Effector memory CD8-positive, alpha-beta T cell (primary cell): ENCODE measurements at regions not wholly inside any gene's neighbourhood (a gene's known extent, or its start where the extent isn't known, plus 50 kb on each side); places are given as distances from the start of the nearest gene placed in this dataset.
"Not testable (repeated sequence)": the region's sequence is repeated elsewhere in the genome, so short reads cannot be mapped to it uniquely, and the experiment has no call there.

Experiments
- ATAC-seq: fragments of 150-1000 bp; cut with Tn5 transposase; replicated peaks from 2 replicates; pipeline ENCODE4 v1.10.0; 2021; ENCODE audit warnings: mild to moderate bottlenecking, moderate library complexity
- DNase-seq, 3 experiments: peaks; one replicate each; pipeline ENCODE4 v3.0.0; 2021
- H3K27ac Mint-ChIP-seq, 2 donors: one replicate each; pipeline ENCODE4 v1.8.0; 2022; ENCODE audit warnings: mild to moderate bottlenecking in 2 of 2, mixed read lengths in 2 of 2, moderate library complexity in 2 of 2
- H3K27me3 Mint-ChIP-seq, 2 donors: one replicate each; pipeline ENCODE4 v1.8.0; 2022; ENCODE audit warnings: mixed read lengths in 2 of 2
- H3K36me3 Mint-ChIP-seq: one replicate; pipeline ENCODE4 v1.8.0; 2022; ENCODE audit warnings: mild to moderate bottlenecking, moderate library complexity, mixed read lengths; ENCODE audit not compliant: insufficient read depth
- H3K4me1 Mint-ChIP-seq, 2 donors: one replicate each; pipeline ENCODE4 v1.8.0; 2022; ENCODE audit warnings: low read depth in 2 of 2, mixed read lengths in 2 of 2
- H3K4me3 Mint-ChIP-seq, 2 donors: one replicate each; pipeline ENCODE4 v1.8.0; 2022; ENCODE audit warnings: mild to moderate bottlenecking in 2 of 2, mixed read lengths in 2 of 2, moderate library complexity in 2 of 2
- H3K9me3 Mint-ChIP-seq, 2 donors: one replicate each; pipeline ENCODE4 v1.8.0; 2022; ENCODE audit warnings: mixed read lengths in 2 of 2

GRCh38 chr9:3664044-3664443 is 138.2 kb upstream of the RFX3 start:
- H3K4me1 Mint-ChIP-seq = peaks cover 0 to 4% of the 10 kb centered on the region in 2 donors
- peaks cover 3% of the 10 kb centered on the region for H3K36me3 Mint-ChIP-seq
- H3K27ac Mint-ChIP-seq = no peak overlapping the region
- ATAC-seq (no peak), DNase-seq (no peak)
- no peak overlapping the region for H3K4me3 Mint-ChIP-seq
- H3K9me3 Mint-ChIP-seq = no peaks in the 10 kb centered on the region
- no peaks in the 10 kb centered on the region for H3K27me3 Mint-ChIP-seq

GRCh38 chr9:3662671-3663070 is 136.9 kb upstream of the RFX3 start:
- Mint-ChIP-seq H3K27me3 (no peaks in the 10 kb centered on the region), H3K36me3 (peaks cover 3% of the 10 kb centered on the region), H3K4me3 (no peak overlapping the region), H3K4me1 (peaks cover 0 to 4% of the 10 kb centered on the region in 2 donors), H3K9me3 (no peaks in the 10 kb centered on the region), H3K27ac (no peak overlapping the region)
- ATAC-seq (no peak), DNase-seq (no peak)

- H3K27ac Mint-ChIP-seq = no peak overlapping the region
- H3K4me1 Mint-ChIP-seq = peaks cover 0 to 4% of the 10 kb centered on the region in 2 donors
- no peaks in the 10 kb centered on the region for H3K9me3 Mint-ChIP-seq
- ATAC-seq = no peak
- peaks cover 3% of the 10 kb centered on the region for H3K36me3 Mint-ChIP-seq
- no peaks in the 10 kb centered on the region for H3K27me3 Mint-ChIP-seq
- no peak for DNase-seq
- H3K4me3 Mint-ChIP-seq = no peak overlapping the region
These were observed 135.1 kb upstream of the RFX3 start for GRCh38 chr9:3660936-3661335.

- no peak for ATAC-seq
- peaks cover 0 to 4% of the 10 kb centered on the region in 2 donors for H3K4me1 Mint-ChIP-seq
- peaks cover 3% of the 10 kb centered on the region for H3K36me3 Mint-ChIP-seq
These were observed 133.8 kb upstream of the RFX3 start for GRCh38 chr9:3659647-3660046.

DNA sequence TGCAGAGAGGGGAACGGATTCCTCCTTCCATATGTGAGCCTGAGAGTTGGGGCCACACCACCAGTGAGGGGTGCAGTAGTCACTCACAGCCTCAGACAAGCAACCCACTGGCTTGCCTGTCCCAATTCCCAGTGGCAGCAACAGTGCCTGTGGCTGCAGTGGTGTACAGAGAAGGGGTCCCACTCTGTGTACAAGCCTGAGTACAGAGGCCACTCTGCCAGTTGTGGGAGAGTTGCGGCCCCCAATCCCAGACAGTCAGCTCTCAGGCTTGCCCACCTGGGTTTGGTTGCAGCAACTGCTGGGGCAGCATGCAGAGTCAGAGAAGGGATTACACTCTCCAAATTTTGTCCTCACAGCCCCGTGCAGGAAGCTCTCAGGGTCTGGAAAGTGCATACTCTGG is 133.2 kb upstream of the RFX3 start:
- H3K36me3 Mint-ChIP-seq = peaks cover 3% of the 10 kb centered on the region
- no peaks in the 10 kb centered on the region for H3K27me3 Mint-ChIP-seq
- H3K9me3 Mint-ChIP-seq = no peaks in the 10 kb centered on the region
- H3K4me1 Mint-ChIP-seq = peaks cover 0 to 4% of the 10 kb centered on the region in 2 donors
- no peak overlapping the region for H3K27ac Mint-ChIP-seq
- ATAC-seq = no peak
- H3K4me3 Mint-ChIP-seq = no peak overlapping the region
- DNase-seq = no peak

More at GRCh38 chr9:3659647-3660046, 133.8 kb upstream of the RFX3 start:
- Mint-ChIP-seq H3K27ac (no peak overlapping the region), H3K4me3 (no peak overlapping the region), H3K9me3 (no peaks in the 10 kb centered on the region), H3K27me3 (no peaks in the 10 kb centered on the region)
- no peak for DNase-seq

- no peak overlapping the region for H3K27ac Mint-ChIP-seq
- DNase-seq (no peak), ATAC-seq (no peak)
- H3K4me1 Mint-ChIP-seq = peaks cover 0 to 4% of the 10 kb centered on the region in 2 donors
- no peaks in the 10 kb centered on the region for H3K27me3 Mint-ChIP-seq
- H3K4me3 Mint-ChIP-seq = no peak overlapping the region
- no peaks in the 10 kb centered on the region for H3K36me3 Mint-ChIP-seq
- no peaks in the 10 kb centered on the region for H3K9me3 Mint-ChIP-seq
These were observed 130.4 kb upstream of the RFX3 start for GRCh38 chr9:3656224-3656623.

GRCh38 chr9:3650994-3651622 is 125.3 kb upstream of the RFX3 start:
- Mint-ChIP-seq H3K27me3 (no peaks in the 10 kb centered on the region), H3K27ac (no peak overlapping the region), H3K9me3 (no peaks in the 10 kb centered on the region), H3K36me3 (peaks cover 4% of the 10 kb centered on the region), H3K4me3 (no peak overlapping the region), H3K4me1 (no peaks in the 10 kb centered on the region)
- DNase-seq = no peak
- no peak for ATAC-seq

DNA sequence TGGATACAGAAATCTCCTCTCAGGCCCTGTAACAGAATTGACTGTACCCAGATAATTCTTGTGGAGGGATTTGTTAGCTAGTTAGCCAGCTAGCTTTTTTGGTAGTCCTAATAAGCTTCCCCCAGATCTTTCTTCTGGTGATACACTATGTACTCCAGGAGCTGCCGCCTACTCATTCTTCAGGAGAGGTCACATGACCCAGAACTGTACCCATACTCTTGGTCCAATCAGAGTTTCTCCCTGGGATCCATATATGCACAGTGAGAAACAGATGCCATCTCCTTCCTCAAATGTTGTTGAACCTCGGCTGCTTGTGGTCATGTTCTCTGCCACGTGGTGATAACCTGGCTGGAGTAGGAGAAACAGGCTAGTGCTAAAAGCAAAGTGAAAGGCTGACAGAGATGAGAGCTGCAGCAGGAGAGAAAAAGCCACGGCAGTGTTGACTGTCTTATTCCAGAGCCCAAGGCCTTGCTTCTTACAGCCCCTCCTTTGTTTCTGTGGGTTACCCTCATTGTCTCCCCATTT is 123.0 kb upstream of the RFX3 start:
- Mint-ChIP-seq H3K27ac (no peak overlapping the region), H3K9me3 (no peaks in the 10 kb centered on the region), H3K36me3 (peaks cover 4% of the 10 kb centered on the region), H3K27me3 (no peaks in the 10 kb centered on the region), H3K4me3 (no peak overlapping the region), H3K4me1 (no peaks in the 10 kb centered on the region)
- ATAC-seq (no peak), DNase-seq (no peak)

DNA sequence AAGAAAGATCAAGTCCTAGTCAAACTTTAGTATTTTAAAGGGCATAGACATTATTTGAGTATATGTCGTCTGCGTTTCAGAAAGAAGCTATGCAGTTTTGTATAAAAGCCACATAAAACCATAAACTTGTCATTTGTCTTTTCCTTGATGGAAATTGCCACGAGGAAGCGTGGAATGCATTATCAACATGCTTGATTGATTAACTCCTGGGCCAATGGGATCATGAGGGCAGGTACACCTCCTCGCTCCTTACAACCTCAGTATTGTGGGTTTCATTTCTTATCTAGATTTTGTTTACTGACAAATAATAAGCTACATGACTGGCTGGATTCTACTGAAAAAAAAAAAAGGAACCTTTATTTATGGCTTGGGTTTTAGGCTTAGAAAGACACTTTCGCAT is 122.5 kb upstream of the RFX3 start:
- DNase-seq (no peak), ATAC-seq (no peak)
- Mint-ChIP-seq H3K36me3 (peaks cover 4% of the 10 kb centered on the region), H3K27ac (no peak overlapping the region), H3K4me3 (no peak overlapping the region), H3K27me3 (no peaks in the 10 kb centered on the region), H3K4me1 (no peaks in the 10 kb centered on the region), H3K9me3 (no peaks in the 10 kb centered on the region)

DNA sequence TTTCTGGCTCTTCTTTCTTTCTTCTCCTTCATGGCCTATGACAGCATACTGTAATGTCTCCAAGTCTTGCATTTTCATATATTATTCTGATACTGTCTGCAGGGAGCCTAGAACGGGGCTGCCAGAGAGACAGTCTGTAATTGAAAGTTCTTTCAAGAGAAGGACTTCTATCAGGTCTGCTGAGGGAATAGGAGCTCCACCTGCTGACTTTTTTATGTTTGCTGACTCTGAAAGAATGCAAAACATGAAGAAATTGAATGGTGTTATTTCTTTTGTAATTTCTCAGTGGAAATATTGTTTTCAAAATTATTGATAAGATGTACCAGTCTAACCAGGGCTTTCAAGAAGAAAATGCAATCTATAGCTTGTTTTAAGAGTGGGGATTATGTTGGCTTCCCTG is 121.9 kb upstream of the RFX3 start:
- Mint-ChIP-seq H3K9me3 (no peaks in the 10 kb centered on the region), H3K27ac (no peak overlapping the region), H3K36me3 (peaks cover 4% of the 10 kb centered on the region), H3K4me3 (no peak overlapping the region), H3K27me3 (no peaks in the 10 kb centered on the region), H3K4me1 (no peaks in the 10 kb centered on the region)
- ATAC-seq (no peak), DNase-seq (no peak)

- ATAC-seq = no peak
- no peak overlapping the region for H3K27ac Mint-ChIP-seq
- no peaks in the 10 kb centered on the region for H3K9me3 Mint-ChIP-seq
- no peaks in the 10 kb centered on the region for H3K27me3 Mint-ChIP-seq
- DNase-seq = no peak
- H3K4me1 Mint-ChIP-seq = no peaks in the 10 kb centered on the region
- peaks cover 4% of the 10 kb centered on the region for H3K36me3 Mint-ChIP-seq
- no peak overlapping the region for H3K4me3 Mint-ChIP-seq
These were observed 120.4 kb upstream of the RFX3 start for GRCh38 chr9:3646226-3646625.

GRCh38 chr9:3642075-3642474 is 116.3 kb upstream of the RFX3 start:
- not testable (repeated sequence) for H3K9me3 Mint-ChIP-seq, H3K4me3 Mint-ChIP-seq, H3K36me3 Mint-ChIP-seq, H3K27me3 Mint-ChIP-seq, H3K27ac Mint-ChIP-seq, H3K4me1 Mint-ChIP-seq, ATAC-seq, DNase-seq

DNA sequence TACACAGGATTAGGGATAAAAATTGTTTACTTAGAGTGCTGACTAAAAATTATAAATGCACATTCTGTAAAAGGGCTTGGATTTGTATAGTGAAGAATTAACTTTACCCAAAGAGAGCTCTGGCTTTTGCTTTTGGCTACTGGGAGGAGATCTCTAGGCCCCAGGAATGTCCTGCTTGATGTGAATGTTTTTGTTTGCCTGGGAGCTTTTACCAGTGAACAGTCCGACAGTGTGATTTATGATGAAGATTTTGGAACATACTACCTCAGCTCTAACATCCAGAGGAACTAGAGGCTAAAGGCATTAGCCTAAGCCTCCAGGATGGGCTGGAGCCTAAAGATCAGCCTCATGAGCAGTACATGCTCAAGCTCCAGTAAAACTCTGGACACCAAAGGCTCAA is 103.7 kb upstream of the RFX3 start:
- H3K9me3 Mint-ChIP-seq = peaks cover 0 to 7% of the 10 kb centered on the region in 2 donors
- DNase-seq = no peak
- no peaks in the 10 kb centered on the region for H3K27me3 Mint-ChIP-seq
- no peak for ATAC-seq
- no peak overlapping the region for H3K27ac Mint-ChIP-seq
- H3K4me3 Mint-ChIP-seq = no peak overlapping the region
- H3K36me3 Mint-ChIP-seq = no peaks in the 10 kb centered on the region
- H3K4me1 Mint-ChIP-seq = no peaks in the 10 kb centered on the region

DNA sequence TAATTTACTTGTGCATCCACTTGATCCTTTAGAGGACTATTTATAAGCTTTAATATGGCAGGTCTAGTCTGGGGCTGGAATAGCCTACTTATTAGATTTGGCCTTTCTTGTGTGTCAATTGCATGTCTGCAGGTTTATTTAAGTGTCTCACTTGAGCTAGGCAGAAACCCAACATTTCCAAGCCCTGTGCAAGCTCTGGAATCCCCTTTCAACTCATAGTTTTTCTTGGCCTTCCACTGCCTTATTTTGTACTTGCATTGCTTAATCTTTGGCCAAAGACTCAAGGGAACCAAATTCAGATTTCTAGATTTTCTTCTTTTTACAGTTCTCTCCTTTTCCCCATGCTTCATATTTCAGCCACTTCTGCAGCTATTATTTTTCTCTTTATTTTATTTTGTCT is 102.4 kb upstream of the RFX3 start:
- H3K4me1 Mint-ChIP-seq = no peaks in the 10 kb centered on the region
- DNase-seq (no peak), ATAC-seq (no peak)
- no peaks in the 10 kb centered on the region for H3K27me3 Mint-ChIP-seq
- no peak overlapping the region for H3K4me3 Mint-ChIP-seq
- no peak overlapping the region for H3K27ac Mint-ChIP-seq
- H3K9me3 Mint-ChIP-seq = peaks cover 0 to 7% of the 10 kb centered on the region in 2 donors
- H3K36me3 Mint-ChIP-seq = no peaks in the 10 kb centered on the region
